Fibroblast of skin of scalp (primary cell): ENCODE measurements at regions not wholly inside any gene's neighbourhood (a gene's known extent, or its start where the extent isn't known, plus 50 kb on each side); places are given as distances from the start of the nearest gene placed in this dataset.
"Not testable (repeated sequence)": the region's sequence is repeated elsewhere in the genome, so short reads cannot be mapped to it uniquely, and the experiment has no call there.

Experiments used
- DNase-seq: peaks from one replicate; pipeline ENCODE4 v3.0.0-alpha.2; 2013

DNA sequence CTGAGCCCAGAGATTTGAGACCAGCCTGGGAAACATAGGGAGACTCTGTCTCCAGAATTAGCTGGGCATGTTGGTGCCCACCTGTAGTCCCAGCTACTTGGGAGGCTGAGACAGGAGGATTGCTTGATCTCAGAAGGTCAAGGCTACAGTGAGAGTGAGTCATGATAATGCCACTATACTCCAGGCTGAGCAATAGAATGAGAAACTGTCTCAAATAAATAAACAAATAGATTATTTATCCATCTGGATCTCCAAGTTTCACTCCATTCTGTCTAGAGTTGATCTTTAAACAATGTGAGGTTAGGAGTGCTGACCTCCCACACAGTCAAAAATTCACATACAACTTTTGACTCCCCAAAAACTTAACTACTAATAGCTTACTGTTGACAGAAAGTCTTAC, 106.8 kb upstream of the PALMD start:
- DNase-seq, result no peak

DNA sequence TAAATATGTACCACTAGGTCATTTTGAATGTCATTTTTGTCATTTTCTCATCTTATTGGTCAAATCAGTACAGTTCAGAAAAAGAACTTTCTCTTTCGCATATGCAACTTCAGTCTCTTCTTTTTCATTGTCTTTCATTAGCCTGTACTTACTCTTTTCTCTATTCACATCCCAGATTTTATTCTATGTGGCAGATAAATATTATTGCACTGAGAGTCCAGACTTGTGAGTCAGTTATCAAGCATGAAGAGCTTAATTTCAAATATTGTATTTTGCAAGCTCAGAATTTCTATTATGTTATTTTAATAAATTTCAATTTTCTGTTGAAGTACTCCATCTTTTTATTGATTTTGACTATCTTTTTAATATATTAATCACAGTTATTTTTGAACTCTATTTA, 105.2 kb upstream of the PALMD start:
- DNase-seq, result peak; percentile 51

GRCh38 chr1:99544328-99544727, 101.6 kb upstream of the PALMD start:
- DNase-seq, result no peak

DNA sequence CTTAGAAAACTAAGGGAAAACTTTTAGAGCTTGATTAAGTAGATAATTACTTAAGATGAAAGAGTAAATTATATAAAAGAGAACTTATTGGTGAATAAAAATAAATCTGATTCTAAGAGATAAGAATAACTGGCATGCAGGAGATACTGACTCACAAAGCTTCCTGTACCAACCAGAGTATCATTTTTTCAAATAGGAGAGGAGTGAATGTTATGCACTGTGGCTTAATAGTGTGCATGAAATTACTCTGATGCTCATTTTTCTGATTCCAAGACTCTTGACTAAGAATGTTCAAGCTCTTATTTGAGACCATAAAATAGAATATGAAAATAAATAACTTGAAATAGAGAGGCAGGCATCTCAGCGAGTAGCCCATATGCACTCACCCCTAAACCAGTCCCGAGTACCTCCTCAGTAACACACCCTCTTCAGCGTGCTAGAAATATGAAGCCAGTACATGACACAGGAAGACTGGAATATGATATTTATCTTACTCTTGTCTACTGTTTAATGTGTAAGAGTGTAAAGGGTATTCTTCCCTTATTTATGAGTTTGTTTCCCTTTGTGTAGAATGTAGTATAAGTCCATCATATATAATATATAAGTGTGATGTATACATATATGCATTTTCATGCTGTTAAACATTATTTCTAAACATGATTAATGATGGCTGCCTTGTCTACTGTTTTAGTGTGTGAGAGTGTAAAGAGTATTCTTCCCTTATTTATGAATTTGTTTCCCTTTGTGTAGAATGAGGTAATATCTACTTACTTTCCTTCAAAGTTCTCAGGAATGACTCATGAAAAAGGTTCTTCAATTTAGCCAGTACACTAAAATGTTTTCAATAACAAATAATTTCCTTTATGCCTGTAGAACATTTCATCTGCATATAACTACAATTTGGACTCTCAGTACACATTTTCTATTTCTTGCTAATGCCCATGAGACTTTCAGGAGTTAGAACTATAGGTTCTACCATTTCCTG, 99.2 kb upstream of the PALMD start:
- peak; percentile 29 for DNase-seq

DNA sequence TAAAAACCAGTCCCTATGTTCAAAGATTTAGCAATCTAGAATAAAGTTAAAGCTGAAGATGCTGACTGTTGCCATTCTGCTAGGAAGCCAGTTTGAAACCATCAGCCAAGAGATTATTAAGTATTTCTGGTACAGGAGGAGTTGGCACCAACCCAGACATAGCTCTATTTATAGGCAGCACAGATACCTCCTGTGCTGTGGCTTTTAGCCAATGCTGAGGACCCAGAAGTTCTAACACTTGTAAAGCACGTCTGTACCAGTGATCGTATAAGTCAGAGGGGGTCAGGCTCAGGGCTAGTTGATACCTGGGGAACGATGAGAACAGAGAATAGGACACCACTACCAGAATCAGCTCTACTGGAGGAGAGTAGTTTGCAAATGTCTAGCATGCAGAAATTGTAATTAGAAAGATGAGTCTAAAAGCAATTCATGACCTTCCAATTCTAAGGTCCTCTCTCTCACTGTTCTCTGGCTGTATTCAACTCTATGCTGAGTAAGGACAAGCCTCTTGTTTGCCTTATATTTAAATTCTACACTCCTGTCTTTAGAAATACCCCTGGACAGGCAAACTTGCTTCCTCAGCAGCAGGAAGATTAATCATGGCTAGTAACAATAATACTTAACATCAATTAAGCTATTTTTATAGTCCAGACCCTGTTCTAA, 96.8 kb upstream of the PALMD start:
- DNase-seq, result peak; percentile 49

- DNase-seq, result no peak
These were observed 95.7 kb upstream of the PALMD start for GRCh38 chr1:99550198-99550597.

GRCh38 chr1:99551812-99552614, 93.9 kb upstream of the PALMD start:
- DNase-seq, result no peak

GRCh38 chr1:99553301-99553700, 92.6 kb upstream of the PALMD start:
- DNase-seq, result no peak

DNA sequence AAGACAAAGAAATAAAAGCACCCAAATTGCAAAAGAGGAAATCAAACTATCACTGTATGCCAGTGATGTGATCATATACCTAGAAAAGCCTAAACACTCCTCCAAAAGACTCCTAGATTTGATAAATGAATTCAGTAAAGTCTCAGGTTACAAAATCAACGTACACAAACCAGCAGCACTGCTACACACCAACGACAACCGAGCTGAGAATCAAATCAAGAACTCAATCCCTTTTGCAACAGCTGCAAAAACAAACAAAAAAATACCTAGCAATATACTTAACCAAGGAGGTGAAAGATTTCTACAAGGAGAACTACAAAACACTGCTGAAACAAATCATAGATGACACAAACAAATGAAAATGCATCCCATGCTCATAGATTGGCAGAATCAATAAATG, 92.1 kb upstream of the PALMD start:
- DNase-seq, result not testable (repeated sequence)

GRCh38 chr1:99554727-99555126, 91.2 kb upstream of the PALMD start:
- no peak for DNase-seq

DNA sequence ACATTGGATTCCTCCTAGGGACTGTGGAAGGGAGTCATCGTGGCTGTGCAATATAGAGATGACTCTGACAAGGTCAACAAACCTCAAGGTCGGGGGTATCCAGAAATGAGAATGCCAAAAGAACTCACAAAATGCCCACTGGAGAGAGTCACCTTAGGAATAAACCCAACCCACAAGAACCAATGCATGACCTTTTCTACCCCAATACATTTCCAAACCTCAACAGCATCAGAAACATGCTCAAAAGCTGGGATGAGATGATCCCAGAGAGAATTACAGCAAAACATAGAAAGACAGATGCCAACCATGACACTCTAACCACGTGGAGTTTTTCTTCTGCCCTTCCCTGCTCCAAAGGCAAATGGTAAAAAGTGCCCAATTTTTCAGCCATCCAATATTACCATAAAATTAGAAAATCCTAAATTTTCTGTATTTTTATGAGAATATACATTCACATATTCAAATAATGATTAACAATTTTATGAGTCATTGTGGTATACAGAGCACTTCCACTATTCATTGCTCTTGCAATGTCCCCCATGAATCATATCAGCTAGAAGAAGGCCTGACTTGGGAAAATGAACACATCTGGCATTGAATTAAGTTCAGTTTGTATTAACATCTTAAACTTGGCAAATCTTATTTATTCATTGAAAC, 88.2 kb upstream of the PALMD start:
- DNase-seq, result peak; percentile 87

GRCh38 chr1:99559166-99559565, 86.7 kb upstream of the PALMD start:
- no peak for DNase-seq

GRCh38 chr1:99560207-99561040, 85.5 kb upstream of the PALMD start:
- DNase-seq, result no peak

DNA sequence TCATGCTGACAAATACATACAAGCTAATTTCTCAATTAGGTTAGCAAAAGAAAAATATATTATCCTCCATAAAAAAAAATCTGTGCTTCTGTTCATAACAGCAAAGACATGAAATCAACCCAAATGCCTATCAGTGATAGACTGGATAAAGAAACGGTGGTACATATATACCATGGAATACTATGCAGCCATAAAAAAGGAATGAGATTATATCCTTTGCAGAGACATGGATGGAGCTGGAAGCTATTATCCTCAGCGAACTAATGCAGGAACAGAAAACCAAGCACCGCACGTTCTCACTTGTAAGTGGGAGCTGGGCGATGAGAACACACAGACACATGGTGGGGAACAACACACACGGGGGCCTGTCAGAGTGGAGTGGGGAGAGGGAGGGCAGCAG, 84.0 kb upstream of the PALMD start:
- DNase-seq, result no peak

DNA sequence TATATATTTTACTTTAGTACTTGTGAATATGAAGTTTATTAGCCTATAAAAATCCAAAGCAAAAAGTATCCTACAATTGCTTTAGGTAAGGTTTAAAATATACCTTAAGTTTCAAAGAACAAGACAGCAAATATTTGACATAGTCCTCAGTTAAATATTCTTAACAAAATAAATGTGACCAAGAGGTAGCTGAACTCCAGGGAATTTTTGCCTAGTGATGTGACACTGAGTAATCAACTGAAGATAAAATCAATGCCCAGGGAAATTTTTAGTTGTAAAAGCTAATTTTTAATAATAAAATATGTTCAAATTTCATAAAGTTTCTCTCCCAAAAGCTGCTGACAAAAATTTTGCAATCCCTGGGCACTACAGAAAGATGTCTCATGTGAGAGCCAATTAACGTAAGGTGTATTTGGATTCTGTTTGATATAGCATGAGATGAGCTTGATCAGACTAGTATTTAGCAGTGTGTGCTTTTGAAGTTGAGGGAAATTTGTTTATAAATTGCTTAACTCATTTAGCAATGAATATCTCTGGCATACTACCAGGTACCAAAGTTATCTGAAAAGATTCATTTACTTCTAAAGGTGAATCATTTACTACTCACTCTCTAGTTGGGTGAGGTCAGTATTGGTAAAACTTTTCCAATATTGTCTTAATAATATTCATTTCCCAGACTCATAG, 80.2 kb upstream of the PALMD start:
- DNase-seq, result no peak

DNA sequence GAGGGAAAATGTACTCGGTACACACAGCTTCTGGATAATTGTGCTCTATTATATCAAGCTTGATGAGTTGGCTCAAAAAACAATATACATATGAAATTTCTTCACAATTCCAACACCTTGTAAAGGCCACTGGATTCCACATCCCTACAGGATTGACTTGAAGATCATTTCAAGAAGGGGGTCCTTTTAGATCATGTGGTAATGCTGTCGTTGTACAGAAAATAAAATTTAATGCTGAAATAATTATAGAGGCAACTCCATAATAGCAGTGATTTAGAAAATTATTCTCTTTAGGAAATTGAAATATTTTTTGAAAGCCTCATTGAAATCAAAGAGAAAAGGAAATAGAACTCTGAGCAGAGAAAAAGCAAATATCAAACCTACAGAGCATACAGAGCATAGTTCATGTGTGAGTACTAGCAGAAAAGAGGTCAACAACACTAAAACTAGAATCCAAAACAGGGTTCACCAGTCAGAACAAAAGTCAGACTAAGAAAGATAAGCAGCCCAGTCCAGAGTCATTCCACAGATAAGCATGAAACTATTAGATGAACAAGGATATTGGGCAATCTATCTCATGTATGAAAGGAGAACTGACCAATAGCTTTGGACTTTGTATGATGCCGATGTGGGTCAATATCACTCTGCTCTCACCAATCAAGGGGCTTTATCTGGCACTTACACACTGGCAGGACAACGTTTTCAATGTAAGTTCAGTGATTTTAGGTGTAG, 79.5 kb upstream of the PALMD start:
- no peak for DNase-seq

- DNase-seq, result no peak
These were observed 75.3 kb upstream of the PALMD start for GRCh38 chr1:99570486-99571089.

DNA sequence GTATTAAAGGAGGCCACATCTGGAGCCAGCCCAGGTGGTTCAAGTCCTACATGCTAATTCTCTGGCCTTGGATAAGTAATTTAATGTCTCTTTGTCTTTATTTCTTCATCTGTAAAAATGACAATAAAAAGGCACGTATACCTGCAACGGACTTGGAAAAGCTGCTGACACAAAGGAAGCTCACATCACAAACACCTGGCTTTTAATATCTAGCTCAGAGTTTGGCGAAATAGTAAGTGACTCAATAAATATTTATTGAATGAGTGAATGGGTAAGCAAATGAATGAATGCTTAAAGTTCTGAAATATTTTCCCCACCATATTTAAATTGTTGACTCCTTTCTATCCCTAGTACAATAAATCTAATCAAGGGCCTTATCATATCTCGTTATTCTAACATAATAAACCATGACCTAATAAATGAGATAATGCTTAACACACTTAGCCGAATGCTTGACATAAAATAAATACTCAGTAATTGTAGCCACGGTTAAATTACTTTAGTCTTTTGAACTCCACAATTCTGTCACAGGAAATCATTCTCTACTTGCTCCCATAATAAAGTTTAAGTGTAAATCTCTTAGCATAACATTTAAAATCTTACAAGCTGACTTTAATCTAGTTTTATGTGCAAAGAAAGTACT, 74.7 kb upstream of the PALMD start:
- DNase-seq, result no peak
